Superior temporal gyrus (tissue), 1 donor: ENCODE measurements at regions not wholly inside any gene's neighbourhood (a gene's known extent, or its start where the extent isn't known, plus 50 kb on each side); places are given as distances from the start of the nearest gene placed in this dataset.
"Not testable (repeated sequence)": the region's sequence is repeated elsewhere in the genome, so short reads cannot be mapped to it uniquely, and the experiment has no call there.

Experiments used
- DNase-seq: peaks from one replicate; pipeline ENCODE4 v3.0.0-alpha.2; 2016; ENCODE audit errors: extremely low spot score

- DNase-seq: not testable (repeated sequence)
These were observed 168.5 kb upstream of the ZNF337 start for GRCh38 chr20:25864963-25865714.

GRCh38 chr20:25864326-25864962 is 167.8 kb upstream of the ZNF337 start:
- DNase-seq: peak; percentile 9

GRCh38 chr20:25863536-25864325 is 167.1 kb upstream of the ZNF337 start:
- no peak for DNase-seq

- peak; percentile 94 for DNase-seq
These were observed 166.4 kb upstream of the ZNF337 start for GRCh38 chr20:25862967-25863530.

GRCh38 chr20:25860531-25861150 is 164.0 kb upstream of the ZNF337 start:
- no peak for DNase-seq

- DNase-seq: peak; percentile 90
These were observed 163.2 kb upstream of the ZNF337 start for GRCh38 chr20:25859649-25860530.

- peak; percentile 16 for DNase-seq
These were observed 162.1 kb upstream of the ZNF337 start for GRCh38 chr20:25858495-25859425.

- not testable (repeated sequence) for DNase-seq
These were observed 160.6 kb upstream of the ZNF337 start for GRCh38 chr20:25857091-25857788.

- no peak for DNase-seq
These were observed 159.7 kb upstream of the ZNF337 start for GRCh38 chr20:25856256-25856884.

GRCh38 chr20:25855451-25856156 is 159.0 kb upstream of the ZNF337 start:
- not testable (repeated sequence) for DNase-seq

GRCh38 chr20:25854666-25855065 is 158.0 kb upstream of the ZNF337 start:
- DNase-seq: not testable (repeated sequence)

GRCh38 chr20:25853718-25854388 is 157.2 kb upstream of the ZNF337 start:
- DNase-seq: peak; percentile 86

- DNase-seq: not testable (repeated sequence)
These were observed 156.5 kb upstream of the ZNF337 start for GRCh38 chr20:25852968-25853717.

GRCh38 chr20:25850133-25850532 is 153.5 kb upstream of the ZNF337 start:
- not testable (repeated sequence) for DNase-seq

- DNase-seq: no peak
These were observed 151.6 kb upstream of the ZNF337 start for GRCh38 chr20:25848222-25848621.

GRCh38 chr20:25844640-25845039 is 148.0 kb upstream of the ZNF337 start:
- not testable (repeated sequence) for DNase-seq
